ENCODE measurements at regions not wholly inside any gene's neighbourhood (a gene's known extent, or its start where the extent isn't known, plus 50 kb on each side); places are given as distances from the start of the nearest gene placed in this dataset.

GRCh38 chr12:76268267-76268666 is 79.9 kb downstream of the BBS10 start:
- TF ChIP-seq CTCF (IDR thresholded peaks at IDR 0.05; ENCODE audit: poor library complexity, severe bottlenecking), result no peak
- TF ChIP-seq SMC3 (conservative IDR thresholded peaks at IDR 0.05; ENCODE audit: poor library complexity), result no peak
- no peak for TF ChIP-seq TAF1 (IDR thresholded peaks at IDR 0.05; ENCODE audit: low read depth)
- TF ChIP-seq RAD21 (conservative IDR thresholded peaks at IDR 0.05), result no peak

Data from neural cell (in vitro differentiated cells).